Muscle layer of colon (tissue), 2 donors: ENCODE measurements at regions not wholly inside any gene's neighbourhood (a gene's known extent, or its start where the extent isn't known, plus 50 kb on each side); places are given as distances from the start of the nearest gene placed in this dataset.
"Not testable (repeated sequence)": the region's sequence is repeated elsewhere in the genome, so short reads cannot be mapped to it uniquely, and the experiment has no call there.

Experiments used
- H3K27ac ChIP-seq: one replicate; pipeline ENCODE4 v1.7.0; 2013; ENCODE audit warnings: low read depth, mild to moderate bottlenecking, low read length, moderate library complexity
- H3K27me3 ChIP-seq, 2 donors: one replicate each; pipeline ENCODE4 v1.7.0; 2013; ENCODE audit warnings: low read length in 2 of 2, mild to moderate bottlenecking in 2 of 2; ENCODE audit not compliant: insufficient read depth in 2 of 2, control insufficient read depth in 1 of 2
- H3K36me3 ChIP-seq: one replicate; pipeline ENCODE4 v1.7.0; 2013; ENCODE audit warnings: mild to moderate bottlenecking, low read length; ENCODE audit not compliant: insufficient read depth
- H3K4me1 ChIP-seq: one replicate; pipeline ENCODE4 v1.7.0; 2013; ENCODE audit warnings: mild to moderate bottlenecking, low read length; ENCODE audit not compliant: insufficient read depth
- H3K4me3 ChIP-seq, 2 donors: one replicate each; pipeline ENCODE4 v1.7.0; 2013; ENCODE audit warnings: low read length in 2 of 2, low read depth in 1 of 2, mild to moderate bottlenecking in 1 of 2, moderate library complexity in 1 of 2
- H3K9ac ChIP-seq: one replicate; pipeline ENCODE4 v1.7.0; 2013; ENCODE audit warnings: low read length
- H3K9me3 ChIP-seq: one replicate; pipeline ENCODE4 v1.7.0; 2013; ENCODE audit warnings: mild to moderate bottlenecking, low read length
- donor health status: abdominal sarcoma.
- donor health status: Adenocarcinoma of cecum.

GRCh38 chr13:65803530-65804392 lies 1426.4 kb downstream of the PCDH9 start:
- H3K36me3 ChIP-seq, result no peaks in the 10 kb centered on the region
- no peaks in the 10 kb centered on the region for H3K9me3 ChIP-seq
- no peak overlapping the region for H3K4me3 ChIP-seq
- H3K27ac ChIP-seq, result no peak overlapping the region
- H3K4me1 ChIP-seq, result no peaks in the 10 kb centered on the region
- H3K9ac ChIP-seq, result no peak overlapping the region
- no peaks in the 10 kb centered on the region for H3K27me3 ChIP-seq

- no peaks in the 10 kb centered on the region for H3K36me3 ChIP-seq
- no peaks in the 10 kb centered on the region for H3K4me1 ChIP-seq
- H3K4me3 ChIP-seq, result no peak overlapping the region
- no peak overlapping the region for H3K9ac ChIP-seq
- H3K27me3 ChIP-seq, result no peaks in the 10 kb centered on the region
- no peak overlapping the region for H3K27ac ChIP-seq
- no peaks in the 10 kb centered on the region for H3K9me3 ChIP-seq
These were observed 1440.3 kb downstream of the PCDH9 start for GRCh38 chr13:65789815-65790214.

GRCh38 chr13:65787082-65787481 lies 1443.1 kb downstream of the PCDH9 start:
- no peaks in the 10 kb centered on the region for H3K27me3 ChIP-seq
- no peaks in the 10 kb centered on the region for H3K36me3 ChIP-seq
- no peaks in the 10 kb centered on the region for H3K4me1 ChIP-seq
- no peak overlapping the region for H3K27ac ChIP-seq
- H3K9me3 ChIP-seq, result no peaks in the 10 kb centered on the region
- no peak overlapping the region for H3K4me3 ChIP-seq
- no peak overlapping the region for H3K9ac ChIP-seq

GRCh38 chr13:65784088-65784816 lies 1445.9 kb downstream of the PCDH9 start:
- Histone ChIP-seq H3K9me3 (no peaks in the 10 kb centered on the region), H3K36me3 (no peaks in the 10 kb centered on the region), H3K27ac (no peak overlapping the region), H3K4me1 (no peaks in the 10 kb centered on the region), H3K9ac (no peak overlapping the region), H3K4me3 (no peak overlapping the region), H3K27me3 (no peaks in the 10 kb centered on the region)

- no peaks in the 10 kb centered on the region for H3K4me1 ChIP-seq
- no peak overlapping the region for H3K9ac ChIP-seq
- H3K27ac ChIP-seq, result no peak overlapping the region
- no peaks in the 10 kb centered on the region for H3K27me3 ChIP-seq
- H3K9me3 ChIP-seq, result no peaks in the 10 kb centered on the region
- no peaks in the 10 kb centered on the region for H3K36me3 ChIP-seq
- no peak overlapping the region for H3K4me3 ChIP-seq
These were observed 1446.8 kb downstream of the PCDH9 start for GRCh38 chr13:65783383-65783782.

GRCh38 chr13:65771704-65772313 lies 1458.3 kb downstream of the PCDH9 start:
- not testable (repeated sequence) for H3K4me3 ChIP-seq, H3K36me3 ChIP-seq

GRCh38 chr13:65768545-65768944 lies 1461.6 kb downstream of the PCDH9 start:
- Histone ChIP-seq H3K9ac (no peak overlapping the region), H3K27ac (no peak overlapping the region), H3K4me3 (no peak overlapping the region), H3K27me3 (no peaks in the 10 kb centered on the region), H3K4me1 (no peaks in the 10 kb centered on the region), H3K9me3 (no peaks in the 10 kb centered on the region), H3K36me3 (no peaks in the 10 kb centered on the region)

More at GRCh38 chr13:65771704-65772313, 1458.3 kb downstream of the PCDH9 start:
- H3K4me1 ChIP-seq, H3K9me3 ChIP-seq, H3K9ac ChIP-seq, H3K27me3 ChIP-seq, H3K27ac ChIP-seq: not testable (repeated sequence)

- Histone ChIP-seq H3K9me3 (no peaks in the 10 kb centered on the region), H3K4me1 (no peaks in the 10 kb centered on the region), H3K9ac (no peak overlapping the region), H3K27me3 (no peaks in the 10 kb centered on the region), H3K27ac (no peak overlapping the region), H3K36me3 (no peaks in the 10 kb centered on the region), H3K4me3 (no peak overlapping the region)
These were observed 1466.3 kb downstream of the PCDH9 start for GRCh38 chr13:65763811-65764210.

GRCh38 chr13:65762012-65762411 lies 1468.1 kb downstream of the PCDH9 start:
- Histone ChIP-seq H3K27me3 (no peaks in the 10 kb centered on the region), H3K9ac (no peak overlapping the region), H3K27ac (no peak overlapping the region), H3K9me3 (no peaks in the 10 kb centered on the region), H3K4me3 (no peak overlapping the region), H3K36me3 (no peaks in the 10 kb centered on the region), H3K4me1 (no peaks in the 10 kb centered on the region)

GRCh38 chr13:65756071-65756671 lies 1474.0 kb downstream of the PCDH9 start:
- H3K27me3 ChIP-seq, result no peaks in the 10 kb centered on the region
- no peak overlapping the region for H3K4me3 ChIP-seq
- H3K27ac ChIP-seq, result no peak overlapping the region
- no peaks in the 10 kb centered on the region for H3K36me3 ChIP-seq
- H3K9ac ChIP-seq, result no peak overlapping the region
- H3K9me3 ChIP-seq, result no peaks in the 10 kb centered on the region
- H3K4me1 ChIP-seq, result no peaks in the 10 kb centered on the region

GRCh38 chr13:65748227-65748626 lies 1481.9 kb downstream of the PCDH9 start:
- no peaks in the 10 kb centered on the region for H3K36me3 ChIP-seq
- no peak overlapping the region for H3K9ac ChIP-seq
- H3K4me1 ChIP-seq, result no peaks in the 10 kb centered on the region
- H3K4me3 ChIP-seq, result no peak overlapping the region
- no peaks in the 10 kb centered on the region for H3K9me3 ChIP-seq
- no peaks in the 10 kb centered on the region for H3K27me3 ChIP-seq
- no peak overlapping the region for H3K27ac ChIP-seq
